Peyer's patch (tissue), 4 donors: ENCODE measurements at regions not wholly inside any gene's neighbourhood (a gene's known extent, or its start where the extent isn't known, plus 50 kb on each side); places are given as distances from the start of the nearest gene placed in this dataset.

Experiments
- DNase-seq, 3 donors: peaks; one replicate each; pipeline ENCODE4 v3.0.0-alpha.2; 2017 to 2019
- H3K27ac ChIP-seq, 4 donors: fragments of 200-600 bp; sonication (generic); one replicate each; pipeline ENCODE4 v1.5.1; 2016 to 2019
- H3K27me3 ChIP-seq, 2 donors: fragments of 200-600 bp; sonication (generic); one replicate each; pipeline ENCODE4 v1.5.1; 2019
- H3K36me3 ChIP-seq, 3 donors: fragments of 200-600 bp; sonication (generic); one replicate each; pipeline ENCODE4 v1.5.1; 2016 to 2019
- H3K4me1 ChIP-seq, 4 donors: fragments of 200-600 bp; sonication (generic); one replicate each; pipeline ENCODE4 v1.5.1; 2016 to 2019
- H3K4me3 ChIP-seq, 4 donors: fragments of 200-600 bp; sonication (generic); 1 replicate in 3 of 4; 2 replicates in 1 of 4; pipeline ENCODE4 v1.5.1; 2016 to 2019; ENCODE audit warnings: mild to moderate bottlenecking in 1 of 4
- H3K9me3 ChIP-seq, 4 donors: fragments of 200-600 bp; sonication (generic); one replicate each; pipeline ENCODE4 v1.5.1; 2016 to 2019; ENCODE audit warnings: mild to moderate bottlenecking in 1 of 4
- CTCF ChIP-seq, 6 experiments: fragments of 450-650 bp in 4 of 6; fragments of 200-600 bp in 2 of 6; sonication (generic) in 1 of 6; IDR thresholded peaks; one replicate each; pipeline ENCODE4 v1.5.1; 2017 to 2019; ENCODE audit warnings: antibody characterized with exemption in 6 of 6, mild to moderate bottlenecking in 3 of 6, moderate library complexity in 1 of 6
- POLR2A ChIP-seq, 2 donors: fragments of 450-650 bp; IDR thresholded peaks; one replicate each; pipeline ENCODE4 v1.5.1; 2017; ENCODE audit warnings: antibody characterized with exemption in 2 of 2, mild to moderate bottlenecking in 2 of 2, moderate library complexity in 2 of 2

- no peak for TF ChIP-seq CTCF (IDR thresholded peaks at IDR 0.05)
- no peak for TF ChIP-seq POLR2A (IDR thresholded peaks at IDR 0.05)
Measured at GRCh38 chr10:69718951-69719350, 82.8 kb upstream of the COL13A1 start.

GRCh38 chr10:69721690-69722310, 79.9 kb upstream of the COL13A1 start:
- TF ChIP-seq POLR2A (IDR thresholded peaks at IDR 0.05) (no peak), CTCF (IDR thresholded peaks at IDR 0.05) (no peak)
- Histone ChIP-seq H3K27ac (no peak overlapping the region), H3K4me3 (no peak overlapping the region), H3K4me1 (no peaks in the 10 kb centered on the region), H3K36me3 (no peaks in the 10 kb centered on the region), H3K9me3 (no peaks in the 10 kb centered on the region), H3K27me3 (peaks cover 0 to 4% of the 10 kb centered on the region in 2 donors)
- no peak for DNase-seq

More at GRCh38 chr10:69718951-69719350, 82.8 kb upstream of the COL13A1 start:
- Histone ChIP-seq H3K4me1 (no peaks in the 10 kb centered on the region), H3K36me3 (no peaks in the 10 kb centered on the region), H3K4me3 (no peak overlapping the region), H3K9me3 (no peaks in the 10 kb centered on the region), H3K27me3 (peaks cover 0 to 4% of the 10 kb centered on the region in 2 donors), H3K27ac (no peak overlapping the region)
- DNase-seq, result no peak

- Histone ChIP-seq H3K4me1 (no peaks in the 10 kb centered on the region), H3K27me3 (peaks cover 0 to 4% of the 10 kb centered on the region in 2 donors), H3K36me3 (no peaks in the 10 kb centered on the region), H3K27ac (no peak overlapping the region), H3K9me3 (no peaks in the 10 kb centered on the region), H3K4me3 (no peak overlapping the region)
- TF ChIP-seq POLR2A (IDR thresholded peaks at IDR 0.05), result no peak
- TF ChIP-seq CTCF (IDR thresholded peaks at IDR 0.05), result no peak
- no peak for DNase-seq
Measured at GRCh38 chr10:69723653-69724052, 78.1 kb upstream of the COL13A1 start.

- Histone ChIP-seq H3K9me3 (no peaks in the 10 kb centered on the region), H3K27me3 (no peaks in the 10 kb centered on the region), H3K4me1 (no peaks in the 10 kb centered on the region), H3K27ac (no peak overlapping the region), H3K4me3 (no peak overlapping the region), H3K36me3 (no peaks in the 10 kb centered on the region)
- DNase-seq, result no peak
- TF ChIP-seq CTCF (IDR thresholded peaks at IDR 0.05), result no peak
- no peak for TF ChIP-seq POLR2A (IDR thresholded peaks at IDR 0.05)
Measured at GRCh38 chr10:69726850-69727249, 74.9 kb upstream of the COL13A1 start.

DNA sequence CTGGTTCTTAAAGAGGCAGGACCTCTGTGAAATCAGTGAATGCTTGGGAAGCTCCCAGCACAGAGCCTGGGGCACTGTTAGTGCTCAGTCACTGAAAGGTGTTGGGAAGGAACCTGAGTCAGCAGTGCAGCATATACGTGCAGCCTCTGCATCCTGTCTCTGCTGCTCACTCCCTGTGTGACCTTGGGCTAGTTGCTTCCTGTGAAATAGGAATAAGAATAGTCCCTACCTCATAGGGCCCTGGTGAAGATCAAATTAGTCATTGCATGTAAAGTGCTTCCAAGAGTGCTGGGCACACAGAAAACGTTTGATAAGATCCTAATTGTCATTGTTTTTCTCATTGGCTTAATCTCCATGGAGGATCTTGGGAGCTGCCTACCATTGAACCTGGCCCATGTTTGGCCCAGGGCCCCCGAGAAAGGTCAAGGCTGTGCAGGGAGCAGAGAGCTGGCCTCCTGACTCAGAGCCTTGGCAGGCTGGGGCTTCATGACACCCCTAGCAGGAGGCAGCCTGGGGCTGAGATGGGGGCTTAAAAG, 73.3 kb upstream of the COL13A1 start:
- H3K27ac ChIP-seq, result no peak overlapping the region

More for the DNA sequence above, 73.3 kb upstream of the COL13A1 start:
- Histone ChIP-seq H3K9me3 (no peaks in the 10 kb centered on the region), H3K27me3 (no peaks in the 10 kb centered on the region), H3K4me3 (no peak overlapping the region), H3K4me1 (no peaks in the 10 kb centered on the region), H3K36me3 (no peaks in the 10 kb centered on the region)
- no peak for DNase-seq
- TF ChIP-seq POLR2A (IDR thresholded peaks at IDR 0.05), result no peak
- no peak for TF ChIP-seq CTCF (IDR thresholded peaks at IDR 0.05)
